IgD-negative memory B cell (primary cell): ENCODE measurements at regions not wholly inside any gene's neighbourhood (a gene's known extent, or its start where the extent isn't known, plus 50 kb on each side); places are given as distances from the start of the nearest gene placed in this dataset.
"Not testable (repeated sequence)": the region's sequence is repeated elsewhere in the genome, so short reads cannot be mapped to it uniquely, and the experiment has no call there.

ENCODE experiments used
- H3K27ac Mint-ChIP-seq, 3 donors: one replicate each; pipeline ENCODE4 v1.8.0; 2020 to 2022; ENCODE audit warnings: mild to moderate bottlenecking in 3 of 3, mixed read lengths in 3 of 3, moderate library complexity in 1 of 3
- H3K27me3 Mint-ChIP-seq: one replicate; pipeline ENCODE4 v1.8.0; 2021; ENCODE audit warnings: mixed read lengths
- H3K36me3 Mint-ChIP-seq: one replicate; pipeline ENCODE4 v1.8.0; 2020; ENCODE audit warnings: mild to moderate bottlenecking, mixed read lengths
- H3K4me1 Mint-ChIP-seq, 3 donors: one replicate each; pipeline ENCODE4 v1.8.0; 2020 to 2022; ENCODE audit warnings: mixed read lengths in 3 of 3, mild to moderate bottlenecking in 1 of 3
- H3K4me3 Mint-ChIP-seq, 4 donors: one replicate each; pipeline ENCODE4 v1.8.0; 2020 to 2022; ENCODE audit warnings: mild to moderate bottlenecking in 4 of 4, mixed read lengths in 4 of 4, moderate library complexity in 3 of 4
- H3K9me3 Mint-ChIP-seq, 3 donors: one replicate each; pipeline ENCODE4 v1.8.0; 2020 to 2021; ENCODE audit warnings: mixed read lengths in 3 of 3, mild to moderate bottlenecking in 1 of 3

GRCh38 chr3:147471741-147472140 lies 62.6 kb downstream of the ZIC1 start:
- Mint-ChIP-seq H3K4me1 (no peaks in the 10 kb centered on the region), H3K27me3 (no peaks in the 10 kb centered on the region), H3K9me3 (peaks cover 2 to 9% (median 4%) of the 10 kb centered on the region in 3 donors), H3K36me3 (no peaks in the 10 kb centered on the region), H3K4me3 (no peak overlapping the region), H3K27ac (no peak overlapping the region)

DNA sequence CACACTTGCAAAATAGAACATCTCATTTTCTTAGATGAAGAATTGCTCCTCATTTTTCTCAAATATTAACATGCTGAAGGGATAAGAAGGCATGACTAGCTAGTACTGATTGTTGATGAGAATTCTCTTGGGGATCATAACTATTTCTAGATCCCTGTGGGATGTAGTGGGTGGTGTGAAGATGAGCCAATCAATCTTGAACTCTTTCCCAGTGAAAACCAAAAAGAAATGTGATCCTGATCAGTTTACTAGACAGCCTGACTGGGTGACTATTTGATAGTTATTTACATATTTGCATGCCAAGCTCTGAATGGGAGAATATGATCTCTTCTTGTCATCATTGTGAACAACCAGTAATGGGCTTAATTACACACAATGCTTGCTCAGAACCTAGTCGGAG lies 63.7 kb downstream of the ZIC1 start:
- peaks cover 2 to 3% (median 3%) of the 10 kb centered on the region in 3 donors for H3K9me3 Mint-ChIP-seq
- no peaks in the 10 kb centered on the region for H3K4me1 Mint-ChIP-seq
- no peak overlapping the region for H3K4me3 Mint-ChIP-seq
- no peaks in the 10 kb centered on the region for H3K27me3 Mint-ChIP-seq
- no peaks in the 10 kb centered on the region for H3K36me3 Mint-ChIP-seq
- no peak overlapping the region for H3K27ac Mint-ChIP-seq

- Mint-ChIP-seq H3K36me3 (no peaks in the 10 kb centered on the region), H3K9me3 (peaks cover 0 to 8% (median 4%) of the 10 kb centered on the region in 3 donors), H3K27me3 (no peaks in the 10 kb centered on the region), H3K27ac (no peak overlapping the region), H3K4me1 (peaks cover 0 to 1% (median 0%) of the 10 kb centered on the region in 3 donors), H3K4me3 (no peak overlapping the region)
Observed at GRCh38 chr3:147483145-147483544, 74.0 kb downstream of the ZIC1 start.

DNA sequence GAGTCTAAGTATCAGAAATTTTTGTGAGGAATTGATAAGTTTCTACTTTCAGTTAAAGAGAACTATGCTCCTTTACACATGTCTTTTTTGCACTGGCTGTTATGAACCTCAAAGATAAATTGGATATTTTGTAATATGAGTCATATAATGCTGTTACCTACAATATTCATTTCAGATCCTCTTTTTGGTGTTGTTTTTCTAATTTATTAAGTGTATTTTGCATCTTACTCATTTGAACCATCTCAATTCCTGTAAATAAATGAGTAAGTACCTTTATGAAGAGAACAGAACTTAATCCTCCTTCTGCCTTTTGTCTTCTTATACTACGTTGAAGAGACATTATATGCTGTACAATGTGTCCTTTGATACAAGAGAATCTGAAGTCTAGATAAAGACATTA lies 74.4 kb downstream of the ZIC1 start:
- H3K27me3 Mint-ChIP-seq, result no peaks in the 10 kb centered on the region
- H3K4me1 Mint-ChIP-seq, result peaks cover 0 to 1% (median 0%) of the 10 kb centered on the region in 3 donors
- peaks cover 0 to 8% (median 4%) of the 10 kb centered on the region in 3 donors for H3K9me3 Mint-ChIP-seq
- no peaks in the 10 kb centered on the region for H3K36me3 Mint-ChIP-seq
- no peak overlapping the region for H3K4me3 Mint-ChIP-seq
- H3K27ac Mint-ChIP-seq, result no peak overlapping the region

GRCh38 chr3:147493065-147493464 lies 83.9 kb downstream of the ZIC1 start:
- H3K4me3 Mint-ChIP-seq, result no peak overlapping the region
- no peak overlapping the region for H3K27ac Mint-ChIP-seq
- H3K27me3 Mint-ChIP-seq, result no peaks in the 10 kb centered on the region
- H3K36me3 Mint-ChIP-seq, result no peaks in the 10 kb centered on the region
- no peaks in the 10 kb centered on the region for H3K4me1 Mint-ChIP-seq
- peaks cover 0 to 2% (median 0%) of the 10 kb centered on the region in 3 donors for H3K9me3 Mint-ChIP-seq

DNA sequence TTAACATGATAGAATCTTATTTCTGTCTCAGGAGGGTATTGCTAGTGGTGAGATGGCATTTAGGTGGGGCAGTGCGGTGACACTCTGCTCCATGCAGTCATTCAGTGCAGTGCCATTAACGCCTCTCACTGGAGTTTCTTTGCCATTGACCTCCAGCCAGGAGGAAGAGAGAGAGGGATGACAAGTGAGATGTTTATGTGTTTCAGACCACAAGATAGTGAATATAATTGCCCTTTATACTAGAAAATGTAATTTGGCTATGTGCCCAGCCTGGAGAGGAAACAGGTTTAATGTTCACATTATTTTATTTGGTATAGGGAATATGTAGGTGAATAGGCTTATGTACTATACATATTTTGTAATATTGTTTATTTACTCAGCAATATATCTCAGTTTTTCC lies 84.5 kb downstream of the ZIC1 start:
- Mint-ChIP-seq H3K27ac (no peak overlapping the region), H3K4me1 (no peaks in the 10 kb centered on the region), H3K27me3 (no peaks in the 10 kb centered on the region)

GRCh38 chr3:147497286-147497685 lies 88.1 kb downstream of the ZIC1 start:
- no peaks in the 10 kb centered on the region for H3K4me1 Mint-ChIP-seq
- H3K4me3 Mint-ChIP-seq, result no peak overlapping the region
- no peak overlapping the region for H3K27ac Mint-ChIP-seq
- H3K9me3 Mint-ChIP-seq, result peaks cover 0 to 2% (median 0%) of the 10 kb centered on the region in 3 donors
- H3K27me3 Mint-ChIP-seq, result no peaks in the 10 kb centered on the region
- H3K36me3 Mint-ChIP-seq, result no peaks in the 10 kb centered on the region

More for the DNA sequence above, 84.5 kb downstream of the ZIC1 start:
- H3K9me3 Mint-ChIP-seq, result peaks cover 0 to 2% (median 0%) of the 10 kb centered on the region in 3 donors
- H3K36me3 Mint-ChIP-seq, result no peaks in the 10 kb centered on the region
- no peak overlapping the region for H3K4me3 Mint-ChIP-seq

DNA sequence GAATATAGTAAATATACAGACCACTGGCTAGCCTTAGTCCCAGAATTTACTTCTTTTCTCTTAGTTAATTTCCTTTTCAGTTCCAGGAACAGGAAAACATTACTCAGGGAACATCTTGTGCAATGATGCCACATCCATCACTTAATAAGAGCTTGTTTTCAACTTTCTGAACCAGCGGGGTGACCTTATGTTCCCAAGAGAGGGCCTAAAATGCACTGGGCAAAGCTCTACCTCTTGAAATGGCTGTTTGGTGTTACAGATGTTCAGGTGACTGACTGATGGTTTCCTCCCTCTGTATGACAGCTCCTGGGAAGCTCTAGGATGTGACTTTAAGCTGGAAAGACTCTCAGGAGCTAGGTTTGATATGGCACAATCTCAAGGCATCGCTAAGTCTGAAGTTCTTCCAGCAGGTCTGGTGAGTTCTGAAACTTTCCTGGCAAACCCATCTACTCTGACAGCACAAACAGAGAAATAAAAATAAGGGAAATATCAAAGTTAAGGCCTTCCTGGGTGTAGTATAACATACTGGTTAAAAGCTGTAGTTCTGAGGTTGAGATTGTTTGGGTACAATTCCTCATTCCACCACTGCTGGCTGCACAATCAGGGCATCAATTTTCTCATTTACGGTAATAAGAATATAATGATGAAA lies 98.6 kb downstream of the ZIC1 start:
- no peak overlapping the region for H3K4me3 Mint-ChIP-seq
- peaks cover 0 to 4% (median 0%) of the 10 kb centered on the region in 3 donors for H3K9me3 Mint-ChIP-seq
- no peaks in the 10 kb centered on the region for H3K4me1 Mint-ChIP-seq
- H3K36me3 Mint-ChIP-seq, result no peaks in the 10 kb centered on the region
- no peak overlapping the region for H3K27ac Mint-ChIP-seq
- H3K27me3 Mint-ChIP-seq, result no peaks in the 10 kb centered on the region

DNA sequence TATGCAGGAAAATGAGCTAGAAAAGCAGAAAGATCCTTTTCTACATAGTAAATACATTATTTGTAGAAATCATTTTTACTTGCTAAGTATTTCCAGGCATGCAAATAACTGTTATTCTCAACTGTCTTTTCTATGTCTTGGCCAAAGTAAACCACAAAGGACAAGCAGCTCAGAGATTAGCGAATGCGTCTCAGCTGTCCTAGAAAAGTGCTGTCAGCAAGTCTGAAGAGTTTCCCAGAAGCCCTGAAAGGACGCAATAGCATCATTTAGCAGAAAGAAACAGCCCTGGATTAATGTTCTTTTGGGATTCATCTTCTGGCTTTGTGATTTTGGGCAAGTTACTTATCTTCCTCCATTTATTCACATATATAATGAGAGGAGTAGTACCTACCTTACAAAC lies 100.3 kb downstream of the ZIC1 start:
- peaks cover 0 to 4% (median 0%) of the 10 kb centered on the region in 3 donors for H3K9me3 Mint-ChIP-seq
- H3K36me3 Mint-ChIP-seq, result no peaks in the 10 kb centered on the region
- H3K4me3 Mint-ChIP-seq, result no peak overlapping the region
- no peaks in the 10 kb centered on the region for H3K27me3 Mint-ChIP-seq
- no peak overlapping the region for H3K27ac Mint-ChIP-seq
- no peaks in the 10 kb centered on the region for H3K4me1 Mint-ChIP-seq

DNA sequence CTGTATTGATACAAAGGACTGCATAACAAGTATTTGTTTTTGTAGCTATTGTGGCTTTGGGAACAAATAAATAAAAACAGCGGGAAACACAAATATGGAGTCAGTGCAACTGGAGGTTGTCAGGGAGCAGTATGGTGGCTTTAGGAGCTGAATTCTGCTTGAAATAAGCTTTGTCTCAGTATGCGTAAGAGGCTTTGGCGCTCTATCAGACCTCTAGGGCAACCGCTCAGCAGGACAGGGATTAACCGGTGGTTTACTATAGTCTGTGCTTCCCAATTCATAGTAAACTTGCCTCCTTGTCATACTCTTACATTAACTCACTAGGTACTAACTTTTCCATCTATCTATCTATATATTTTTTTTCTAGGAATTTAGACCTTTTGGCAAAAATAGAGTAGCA lies 104.6 kb downstream of the ZIC1 start:
- Mint-ChIP-seq H3K4me3 (no peak overlapping the region), H3K27me3 (no peaks in the 10 kb centered on the region), H3K36me3 (no peaks in the 10 kb centered on the region), H3K9me3 (peaks cover 0 to 4% (median 0%) of the 10 kb centered on the region in 3 donors), H3K4me1 (no peaks in the 10 kb centered on the region), H3K27ac (no peak overlapping the region)

GRCh38 chr3:147514366-147515160 lies 105.4 kb downstream of the ZIC1 start:
- no peak overlapping the region for H3K27ac Mint-ChIP-seq
- no peaks in the 10 kb centered on the region for H3K4me1 Mint-ChIP-seq
- no peak overlapping the region for H3K4me3 Mint-ChIP-seq
- peaks cover 0 to 4% (median 0%) of the 10 kb centered on the region in 3 donors for H3K9me3 Mint-ChIP-seq
- no peaks in the 10 kb centered on the region for H3K27me3 Mint-ChIP-seq
- H3K36me3 Mint-ChIP-seq, result no peaks in the 10 kb centered on the region

DNA sequence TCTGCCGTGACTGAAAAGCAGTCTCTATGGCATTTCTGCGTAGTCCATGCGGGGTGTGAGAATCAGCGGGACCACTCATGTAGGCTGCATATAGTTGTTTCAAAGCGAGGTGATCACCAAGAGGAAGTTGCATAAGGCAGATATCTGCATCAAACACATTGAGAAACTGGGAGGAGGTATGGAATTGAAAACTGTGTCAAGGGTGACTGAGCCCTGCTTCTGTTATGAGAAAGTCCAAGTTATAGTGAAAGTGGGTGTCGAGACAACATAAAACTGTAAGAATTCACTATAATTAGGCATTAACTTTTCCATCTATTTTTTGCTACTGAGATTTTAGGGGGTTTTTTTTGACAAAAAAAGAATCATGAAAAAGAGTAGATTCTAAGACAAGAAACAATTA lies 109.3 kb downstream of the ZIC1 start:
- H3K4me3 Mint-ChIP-seq, result no peak overlapping the region

GRCh38 chr3:147521646-147522045 lies 112.5 kb downstream of the ZIC1 start:
- no peaks in the 10 kb centered on the region for H3K27me3 Mint-ChIP-seq
- no peak overlapping the region for H3K4me3 Mint-ChIP-seq
- no peaks in the 10 kb centered on the region for H3K4me1 Mint-ChIP-seq
- no peaks in the 10 kb centered on the region for H3K36me3 Mint-ChIP-seq
- H3K9me3 Mint-ChIP-seq, result peaks cover 0 to 10% (median 6%) of the 10 kb centered on the region in 3 donors
- no peak overlapping the region for H3K27ac Mint-ChIP-seq

More for the DNA sequence above, 109.3 kb downstream of the ZIC1 start:
- H3K27ac Mint-ChIP-seq, result no peak overlapping the region
- H3K4me1 Mint-ChIP-seq, result no peaks in the 10 kb centered on the region
- peaks cover 0 to 4% (median 3%) of the 10 kb centered on the region in 3 donors for H3K9me3 Mint-ChIP-seq
- no peaks in the 10 kb centered on the region for H3K36me3 Mint-ChIP-seq
- no peaks in the 10 kb centered on the region for H3K27me3 Mint-ChIP-seq

- not testable (repeated sequence) for H3K36me3 Mint-ChIP-seq, H3K4me1 Mint-ChIP-seq, H3K4me3 Mint-ChIP-seq, H3K27me3 Mint-ChIP-seq, H3K9me3 Mint-ChIP-seq, H3K27ac Mint-ChIP-seq
Observed at GRCh38 chr3:147522780-147523179, 113.6 kb downstream of the ZIC1 start.

GRCh38 chr3:147529551-147529950 lies 120.4 kb downstream of the ZIC1 start:
- Mint-ChIP-seq H3K36me3 (no peaks in the 10 kb centered on the region), H3K9me3 (peaks cover 5 to 8% (median 6%) of the 10 kb centered on the region in 3 donors), H3K4me1 (no peaks in the 10 kb centered on the region), H3K27me3 (no peaks in the 10 kb centered on the region), H3K27ac (no peak overlapping the region), H3K4me3 (no peak overlapping the region)

DNA sequence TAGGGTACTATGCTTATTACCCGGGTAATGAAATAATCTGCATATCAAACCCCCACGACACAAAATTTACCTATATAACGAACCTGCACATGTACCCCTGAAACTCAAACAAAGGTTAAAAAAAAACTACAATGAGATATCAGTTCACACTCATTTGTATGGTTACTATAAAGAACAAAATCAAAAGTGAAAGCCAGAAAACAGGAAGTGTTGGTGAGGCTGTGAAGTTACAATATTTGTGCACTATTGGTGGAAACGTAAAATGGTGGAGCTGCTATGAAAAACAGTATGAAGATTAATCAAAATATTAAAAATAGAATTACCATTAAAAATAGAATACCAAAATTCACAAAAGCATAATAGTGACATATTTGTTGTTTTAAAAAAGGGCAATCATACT lies 128.9 kb downstream of the ZIC1 start:
- no peak overlapping the region for H3K27ac Mint-ChIP-seq
- H3K36me3 Mint-ChIP-seq, result no peaks in the 10 kb centered on the region
- peaks cover 16% of the 10 kb centered on the region in 3 donors for H3K9me3 Mint-ChIP-seq
- no peak overlapping the region for H3K4me3 Mint-ChIP-seq
- peaks cover 0 to 6% (median 6%) of the 10 kb centered on the region in 3 donors for H3K4me1 Mint-ChIP-seq
- no peaks in the 10 kb centered on the region for H3K27me3 Mint-ChIP-seq
